B cell (primary cell): ENCODE measurements at regions not wholly inside any gene's neighbourhood (a gene's known extent, or its start where the extent isn't known, plus 50 kb on each side); places are given as distances from the start of the nearest gene placed in this dataset.

Experiments
- ATAC-seq: fragments of 200-7000 bp; cut with Tn5 transposase; one replicate; pipeline ENCODE4 v1.10.0; 2021; ENCODE audit warnings: low read depth, mild to moderate bottlenecking, moderate number of reproducible peaks, moderate library complexity
- CTCF ChIA-PET: fragments of 350-600 bp; sonication (Branson Sonifier 250); formaldehyde crosslinking; loops from one replicate; lab custom pipeline; 2021; ENCODE audit warnings: antibody characterized with exemption, inconsistent platforms; lab: Charles Lee
- POLR2A ChIA-PET: fragments of 350-600 bp; sonication (Branson Sonifier 250); formaldehyde crosslinking; loops from one replicate; lab custom pipeline; 2021; ENCODE audit warnings: antibody characterized with exemption; lab: Charles Lee
- DNase-seq: peaks from one replicate; pipeline ENCODE4 v3.0.0; 2013
- H2AFZ ChIP-seq: 2 replicates; pipeline ENCODE4 v1.6.1; 2012; ENCODE audit warnings: mild to moderate bottlenecking, low read depth, low read length; ENCODE audit not compliant: insufficient read depth, poor library complexity, severe bottlenecking
- H3K27ac ChIP-seq, 2 donors: 1 replicate in 1 of 2; 2 replicates in 1 of 2; pipeline ENCODE4 v1.5.1; 2012 to 2013; ENCODE audit warnings: low read length in 2 of 2, mild to moderate bottlenecking in 2 of 2, moderate library complexity in 1 of 2
- H3K27me3 ChIP-seq, 4 experiments: fragments of 200-600 bp in 1 of 4; sonication (generic) in 1 of 4; replicated peaks in 1 of 4; 1 replicate in 2 of 4; 2 replicates in 2 of 4; pipeline versions ENCODE4 v1.6.1 to v1.7.0; 2013 to 2016; ENCODE audit warnings: low read length in 3 of 4, mild to moderate bottlenecking in 2 of 4, mixed read lengths in 1 of 4, moderate library complexity in 1 of 4; ENCODE audit not compliant: insufficient read depth in 4 of 4, control insufficient read depth in 3 of 4; ENCODE audit errors: control extremely low read depth in 1 of 4
- H3K36me3 ChIP-seq, 2 experiments: replicated peaks in 1 of 2; 1 replicate in 1 of 2; 2 replicates in 1 of 2; pipeline versions ENCODE4 v1.6.1 to v1.7.1; 2013; ENCODE audit warnings: low read length in 1 of 2; ENCODE audit not compliant: insufficient read depth in 2 of 2, control insufficient read depth in 1 of 2; ENCODE audit errors: control extremely low read depth in 1 of 2, extremely low read depth in 1 of 2
- H3K4me1 ChIP-seq, 2 donors: fragments of 200-600 bp in 1 of 2; sonication (generic) in 1 of 2; 1 replicate in 1 of 2; 2 replicates in 1 of 2; pipeline versions ENCODE4 v1.5.1 to v1.6.1; 2013 to 2017; ENCODE audit warnings: low read length in 2 of 2; ENCODE audit not compliant: control insufficient read depth in 2 of 2, insufficient read depth in 2 of 2
- H3K4me2 ChIP-seq: replicated peaks from 2 replicates; pipeline ENCODE3; 2012; ENCODE audit warnings: mild to moderate bottlenecking, low read depth, low read length; ENCODE audit not compliant: poor library complexity, severe bottlenecking
- H3K4me3 ChIP-seq, 5 experiments: fragments of 200-600 bp in 1 of 5; sonication (generic) in 1 of 5; 1 replicate in 3 of 5; 2 replicates in 2 of 5; pipeline versions ENCODE4 v1.5.1 to v1.7.0; 2011 to 2016; ENCODE audit warnings: low read length in 4 of 5, mild to moderate bottlenecking in 4 of 5, low read depth in 2 of 5, control low read depth in 1 of 5, moderate library complexity in 1 of 5; ENCODE audit not compliant: insufficient read depth in 1 of 5; ENCODE audit errors: control extremely low read depth in 1 of 5, extremely low read depth in 1 of 5
- H3K79me2 ChIP-seq: fragments of 200-600 bp; sonication (generic); one replicate; pipeline ENCODE4 v1.6.0; 2016; ENCODE audit warnings: low read length; ENCODE audit not compliant: control insufficient read depth, insufficient read depth
- H3K9ac ChIP-seq: fragments of 200-600 bp; sonication (generic); 2 replicates; pipeline ENCODE4 v1.6.1; 2017; ENCODE audit warnings: mild to moderate bottlenecking, low read length, moderate library complexity
- H3K9me3 ChIP-seq, 3 donors: one replicate each; pipeline versions ENCODE4 v1.6.1 to v1.7.1; 2013; ENCODE audit warnings: low read length in 2 of 3; ENCODE audit not compliant: control insufficient read depth in 2 of 3, insufficient read depth in 1 of 3; ENCODE audit errors: control extremely low read depth in 1 of 3
- H4K20me1 ChIP-seq: 2 replicates; pipeline ENCODE4 v1.6.0; 2012; ENCODE audit warnings: mild to moderate bottlenecking, low read length; ENCODE audit not compliant: insufficient read depth, control insufficient read depth, poor library complexity, severe bottlenecking
- H3K27ac Mint-ChIP-seq: one replicate; pipeline ENCODE4 v1.8.0; 2021; ENCODE audit warnings: mixed read lengths
- H3K27me3 Mint-ChIP-seq: one replicate; pipeline ENCODE4 v1.8.0; 2021; ENCODE audit warnings: mixed read lengths
- H3K4me1 Mint-ChIP-seq: one replicate; pipeline ENCODE4 v1.8.0; 2021; ENCODE audit warnings: mixed read lengths
- H3K4me3 Mint-ChIP-seq: one replicate; pipeline ENCODE4 v1.8.0; 2021; ENCODE audit warnings: mixed read lengths
- H3K9me3 Mint-ChIP-seq: one replicate; pipeline ENCODE4 v1.8.0; 2022; ENCODE audit warnings: mixed read lengths; ENCODE audit not compliant: insufficient read depth
- CTCF ChIP-seq: fragments of 200-600 bp; IDR thresholded peaks from one replicate; pipeline ENCODE4 v1.8.0; 2022; ENCODE audit warnings: antibody characterized with exemption, mild to moderate bottlenecking
- EZH2 ChIP-seq: IDR thresholded peaks from 2 replicates; pipeline ENCODE4 v1.6.1; 2012; ENCODE audit warnings: borderline replicate concordance, low read depth, mild to moderate bottlenecking, moderate library complexity, low read length; ENCODE audit not compliant: insufficient read depth, poor library complexity, severe bottlenecking
- WGBS: methylation state at CpG from one replicate; pipeline ENCODE4 v1.1.5; 2013; ENCODE audit warnings: missing lambda C conversion rate; ENCODE audit not compliant: insufficient coverage; 5-methylcytosine and 5-hydroxymethylcytosine counted together
- intact Hi-C: fragments of 100-400 bp; cut with micrococcal nuclease; formaldehyde crosslinking; loops from one replicate; pipeline ENCODE4 v1.10.0; 2022

- Histone ChIP-seq H3K27me3 (no peaks in the 10 kb centered on the region), H3K4me3 (no peak overlapping the region), H3K9me3 (no peaks in the 10 kb centered on the region), H3K27ac (no peak overlapping the region), H3K36me3 (no peaks in the 10 kb centered on the region), H2AFZ (no peak overlapping the region), H3K4me2 (no peak overlapping the region), H3K79me2 (no peaks in the 10 kb centered on the region), H4K20me1 (no peaks in the 10 kb centered on the region), H3K9ac (no peak overlapping the region), H3K4me1 (no peaks in the 10 kb centered on the region)
- Mint-ChIP-seq H3K4me1 (no peaks in the 10 kb centered on the region), H3K27me3 (peaks cover 7% of the 10 kb centered on the region), H3K4me3 (no peak overlapping the region), H3K27ac (no peak overlapping the region), H3K9me3 (no peaks in the 10 kb centered on the region)
- no peak for ATAC-seq
- CTCF ChIA-PET, result no interaction called here
- POLR2A ChIA-PET, result no interaction called here
- TF ChIP-seq CTCF (no peak), EZH2 (no peak)
- WGBS, result no CpG with 5 or more reads among the region's 2 CpGs
- intact Hi-C loops, result no loop called here
- no peak for DNase-seq
Measured at GRCh38 chr1:98066911-98067310, 146.1 kb upstream of the DPYD start.

GRCh38 chr1:98059620-98060019 lies 138.8 kb upstream of the DPYD start:
- CTCF ChIA-PET, result interaction anchor here (1.4 kb wide), 1 partner anchor 9 kb away, joined by 4 read pairs; no protein-coding TSS in a partner anchor

More at GRCh38 chr1:98059620-98060019, 138.8 kb upstream of the DPYD start:
- Mint-ChIP-seq H3K9me3 (no peaks in the 10 kb centered on the region), H3K27ac (no peak overlapping the region), H3K4me1 (no peaks in the 10 kb centered on the region), H3K4me3 (no peak overlapping the region), H3K27me3 (peaks cover 20% of the 10 kb centered on the region)
- intact Hi-C loops, result loop anchor here (10.0 kb wide), 1 partner anchor 875 kb away; no protein-coding TSS in a partner anchor
- no peak overlapping the region for H2AFZ ChIP-seq
- H3K79me2 ChIP-seq, result no peaks in the 10 kb centered on the region
- POLR2A ChIA-PET, result no interaction called here
- H3K27ac ChIP-seq, result no peak overlapping the region
- WGBS, result 86% methylated on average over 1 of the region's 1 CpG
- H3K4me1 ChIP-seq, result no peaks in the 10 kb centered on the region
- H3K4me3 ChIP-seq, result no peak overlapping the region
- ATAC-seq (no peak), DNase-seq (no peak)
- no peaks in the 10 kb centered on the region for H3K9me3 ChIP-seq
- TF ChIP-seq CTCF (no peak), EZH2 (no peak)
- no peaks in the 10 kb centered on the region for H3K36me3 ChIP-seq
- no peak overlapping the region for H3K4me2 ChIP-seq
- H3K27me3 ChIP-seq, result peaks cover 0 to 18% (median 8%) of the 10 kb centered on the region in 4 experiments
- H3K9ac ChIP-seq, result no peak overlapping the region
- no peaks in the 10 kb centered on the region for H4K20me1 ChIP-seq
